ENCODE measurements at regions not wholly inside any gene's neighbourhood (a gene's known extent, or its start where the extent isn't known, plus 50 kb on each side); places are given as distances from the start of the nearest gene placed in this dataset.

DNA sequence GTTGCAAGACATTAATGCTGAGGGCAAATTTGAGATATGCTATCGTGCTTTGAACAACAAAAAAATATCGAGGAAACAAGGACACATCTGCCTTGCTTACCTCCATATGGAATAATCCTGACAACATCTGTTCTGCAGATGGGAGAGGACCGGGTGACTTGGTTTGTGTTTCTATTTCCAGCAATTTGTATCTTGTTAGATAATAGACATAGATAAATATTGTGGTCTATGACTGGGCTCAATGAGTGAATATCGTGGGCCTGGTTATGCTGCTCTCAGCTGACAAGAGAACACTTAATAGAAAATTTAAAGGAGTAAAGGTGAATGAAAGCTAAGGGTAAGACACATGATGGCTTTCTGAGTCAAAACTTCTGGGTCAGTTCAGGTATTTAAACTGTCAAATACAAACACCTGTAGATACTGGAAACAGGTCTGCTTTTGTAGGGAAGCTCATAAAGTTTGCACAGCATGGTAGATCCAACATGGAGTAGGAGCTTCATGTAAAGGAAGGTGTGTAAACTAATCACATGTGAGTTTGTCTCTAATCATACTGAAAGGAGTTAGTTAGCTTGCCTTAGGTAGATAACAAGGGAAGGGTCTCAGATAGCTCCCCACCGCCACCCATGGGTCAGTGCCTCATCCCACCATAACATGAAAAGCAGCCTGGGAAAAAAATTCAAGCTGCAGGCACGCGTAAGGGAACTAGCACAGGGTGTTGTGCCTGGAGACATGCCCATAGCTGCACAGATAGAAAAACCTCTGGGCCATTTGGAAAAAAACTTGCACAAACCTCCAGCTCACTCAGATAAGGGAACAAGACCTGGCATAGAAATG lies 904.1 kb upstream of the EPHA5 start:
- Histone ChIP-seq H3K4me1 (ENCODE audit: control insufficient read depth in 1 of 2, extremely low read depth in 1 of 2, insufficient read depth in 2 of 2, low read length in 2 of 2) (no peaks in the 10 kb centered on the region), H3K27ac (ENCODE audit: low read length) (no peak overlapping the region), H3K4me3 (ENCODE audit: control insufficient read depth in 1 of 2, extremely low read depth in 1 of 2, low read length in 1 of 2) (no peak overlapping the region), H3K27me3 (replicated peaks in 1 of 2; ENCODE audit: control insufficient read depth in 2 of 2, extremely low read depth in 1 of 2, insufficient read depth in 2 of 2, low read length in 1 of 2) (no peaks in the 10 kb centered on the region), H3K36me3 (ENCODE audit: control insufficient read depth in 2 of 2, extremely low read depth in 1 of 2, insufficient read depth in 1 of 2, low read length in 1 of 2) (no peaks in the 10 kb centered on the region), H3K9me3 (no peaks in the 10 kb centered on the region)
- H3K27ac Mint-ChIP-seq, result no peak overlapping the region
- peaks cover 0 to 5% (median 2%) of the 10 kb centered on the region in 3 donors for H3K9me3 Mint-ChIP-seq
- WGBS (ENCODE audit: insufficient coverage), result 89% methylated on average over 4 of the region's 7 CpGs
- H3K4me3 Mint-ChIP-seq, result no peak overlapping the region
- no peak for DNase-seq
- no peaks in the 10 kb centered on the region for H3K4me1 Mint-ChIP-seq
- ChIA-PET CTCF (no interaction called here), POLR2A (no interaction called here)
- H3K27me3 Mint-ChIP-seq, result no peaks in the 10 kb centered on the region
- no peak for ATAC-seq (replicated peaks in 1 of 4)
- H3K36me3 Mint-ChIP-seq, result no peaks in the 10 kb centered on the region

DNA sequence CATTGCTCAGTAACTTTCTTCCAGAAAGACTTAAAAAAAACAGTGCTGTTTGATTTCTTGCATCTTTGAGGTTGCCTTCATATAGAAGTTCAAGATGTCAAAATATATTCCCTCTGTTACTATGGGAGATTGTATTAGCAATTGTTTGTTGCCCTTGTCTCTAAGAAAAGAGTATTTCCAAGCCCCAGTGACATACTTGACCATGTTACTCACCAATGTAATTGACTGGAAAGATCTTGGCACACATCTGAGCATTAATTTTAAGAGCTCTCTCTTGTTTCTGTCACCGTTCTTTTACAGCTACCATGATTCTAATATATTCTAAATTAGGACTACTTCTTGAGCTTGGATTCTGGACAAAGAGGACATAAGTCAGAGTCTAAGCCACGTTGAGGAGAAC lies 902.7 kb upstream of the EPHA5 start:
- no peak for ATAC-seq (replicated peaks in 1 of 4)
- Mint-ChIP-seq H3K4me3 (no peak overlapping the region), H3K27me3 (no peaks in the 10 kb centered on the region), H3K9me3 (peaks cover 2 to 9% (median 4%) of the 10 kb centered on the region in 3 donors), H3K27ac (no peak overlapping the region), H3K36me3 (no peaks in the 10 kb centered on the region), H3K4me1 (no peaks in the 10 kb centered on the region)
- Histone ChIP-seq H3K4me1 (ENCODE audit: control insufficient read depth in 1 of 2, extremely low read depth in 1 of 2, insufficient read depth in 2 of 2, low read length in 2 of 2) (no peaks in the 10 kb centered on the region), H3K36me3 (ENCODE audit: control insufficient read depth in 2 of 2, extremely low read depth in 1 of 2, insufficient read depth in 1 of 2, low read length in 1 of 2) (no peaks in the 10 kb centered on the region), H3K27ac (ENCODE audit: low read length) (no peak overlapping the region), H3K9me3 (no peaks in the 10 kb centered on the region), H3K27me3 (replicated peaks in 1 of 2; ENCODE audit: control insufficient read depth in 2 of 2, extremely low read depth in 1 of 2, insufficient read depth in 2 of 2, low read length in 1 of 2) (no peaks in the 10 kb centered on the region), H3K4me3 (ENCODE audit: control insufficient read depth in 1 of 2, extremely low read depth in 1 of 2, low read length in 1 of 2) (no peak overlapping the region)
- ChIA-PET CTCF (no interaction called here), POLR2A (no interaction called here)
- WGBS (ENCODE audit: insufficient coverage), result no CpG with 5 or more reads among the region's 2 CpGs
- DNase-seq, result no peak

DNA sequence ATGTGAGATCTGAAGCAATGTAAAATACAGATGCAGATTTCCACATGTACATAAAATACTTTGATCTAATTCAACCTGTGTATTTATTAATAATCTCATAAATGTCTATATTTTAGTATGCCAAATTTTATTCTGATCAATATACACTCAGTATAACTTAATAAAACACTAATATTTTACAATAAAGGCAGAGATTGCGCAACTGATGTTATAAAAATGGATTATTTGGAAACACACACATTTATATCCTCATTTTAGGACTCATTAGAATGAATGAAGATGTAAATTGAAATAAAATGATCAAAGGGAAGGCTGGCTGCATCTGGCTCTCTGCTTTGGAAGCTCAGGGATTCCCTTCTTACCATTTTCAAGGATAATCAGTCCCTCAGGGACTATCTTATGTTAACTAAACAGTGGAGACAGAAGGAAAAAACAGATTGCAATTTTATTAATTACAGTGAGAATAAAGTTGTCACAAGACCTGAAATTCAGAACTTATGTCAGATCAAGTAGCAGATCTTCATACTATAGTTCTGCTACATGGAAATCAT lies 900.9 kb upstream of the EPHA5 start:
- no peaks in the 10 kb centered on the region for H3K4me1 Mint-ChIP-seq
- WGBS (ENCODE audit: insufficient coverage), result no CpG with 5 or more reads among the region's 1 CpG
- H3K4me3 Mint-ChIP-seq, result no peak overlapping the region
- DNase-seq (no peak), ATAC-seq (replicated peaks in 1 of 4) (no peak)
- no peaks in the 10 kb centered on the region for H3K36me3 Mint-ChIP-seq
- no peaks in the 10 kb centered on the region for H3K27me3 Mint-ChIP-seq
- Histone ChIP-seq H3K27me3 (replicated peaks in 1 of 2; ENCODE audit: control insufficient read depth in 2 of 2, extremely low read depth in 1 of 2, insufficient read depth in 2 of 2, low read length in 1 of 2) (no peaks in the 10 kb centered on the region), H3K4me3 (ENCODE audit: control insufficient read depth in 1 of 2, extremely low read depth in 1 of 2, low read length in 1 of 2) (no peak overlapping the region), H3K4me1 (ENCODE audit: control insufficient read depth in 1 of 2, extremely low read depth in 1 of 2, insufficient read depth in 2 of 2, low read length in 2 of 2) (no peaks in the 10 kb centered on the region), H3K27ac (ENCODE audit: low read length) (no peak overlapping the region), H3K36me3 (ENCODE audit: control insufficient read depth in 2 of 2, extremely low read depth in 1 of 2, insufficient read depth in 1 of 2, low read length in 1 of 2) (no peaks in the 10 kb centered on the region), H3K9me3 (no peaks in the 10 kb centered on the region)
- no peak overlapping the region for H3K27ac Mint-ChIP-seq
- peaks cover 2 to 9% (median 8%) of the 10 kb centered on the region in 3 donors for H3K9me3 Mint-ChIP-seq
- POLR2A ChIA-PET, result no interaction called here
- CTCF ChIA-PET, result interaction anchor here in 1 of 2 donors (0.5 kb wide), 1 partner anchor 83 kb away, joined by 3 read pairs; no protein-coding TSS in a partner anchor

DNA sequence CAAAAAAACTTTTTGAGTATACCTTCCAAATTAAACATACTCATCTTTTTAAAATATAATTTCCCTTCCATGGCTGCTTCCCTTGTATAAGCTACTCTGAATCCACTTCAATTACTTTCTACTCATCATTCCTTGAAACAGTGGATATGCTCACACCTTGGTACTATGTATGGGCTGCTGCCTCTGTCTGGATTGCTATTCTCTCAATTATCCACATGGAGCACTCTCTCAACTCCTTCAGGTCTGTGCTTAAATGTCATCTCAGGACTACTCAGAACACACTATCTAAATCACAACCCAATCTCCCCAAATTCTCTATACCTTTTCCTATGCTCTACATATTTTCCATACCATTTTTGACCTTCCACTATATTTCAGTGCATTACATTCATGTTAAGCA lies 898.9 kb upstream of the EPHA5 start:
- H3K36me3 Mint-ChIP-seq, result no peaks in the 10 kb centered on the region
- no peak for DNase-seq

DNA sequence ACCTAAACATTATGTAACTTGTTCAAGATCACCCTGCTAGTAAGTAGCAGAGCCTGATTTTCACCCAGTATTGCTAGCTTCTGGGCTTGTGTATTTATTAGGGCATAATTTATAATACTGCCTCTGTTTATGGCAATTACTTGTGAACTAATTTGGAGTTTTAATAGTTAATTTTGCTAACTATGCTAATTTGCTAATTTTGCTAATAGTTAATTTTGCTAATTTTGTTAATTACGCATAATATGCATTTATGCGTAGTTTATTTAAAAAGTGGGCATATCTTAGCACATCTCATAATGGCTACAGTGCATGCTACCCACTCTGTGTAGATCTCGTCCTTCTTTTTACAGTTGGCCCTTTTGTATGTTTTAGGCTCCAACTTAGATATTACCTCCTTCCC lies 898.1 kb upstream of the EPHA5 start:
- Mint-ChIP-seq H3K4me3 (no peak overlapping the region), H3K27ac (no peak overlapping the region), H3K9me3 (peaks cover 0 to 9% (median 8%) of the 10 kb centered on the region in 3 donors), H3K4me1 (no peaks in the 10 kb centered on the region), H3K36me3 (no peaks in the 10 kb centered on the region), H3K27me3 (no peaks in the 10 kb centered on the region)
- no peaks in the 10 kb centered on the region for H3K9me3 ChIP-seq
- no peak overlapping the region for H3K27ac ChIP-seq (ENCODE audit: low read length)
- H3K27me3 ChIP-seq (replicated peaks in 1 of 2; ENCODE audit: control insufficient read depth in 2 of 2, extremely low read depth in 1 of 2, insufficient read depth in 2 of 2, low read length in 1 of 2), result no peaks in the 10 kb centered on the region
- H3K4me1 ChIP-seq (ENCODE audit: control insufficient read depth in 1 of 2, extremely low read depth in 1 of 2, insufficient read depth in 2 of 2, low read length in 2 of 2), result no peaks in the 10 kb centered on the region
- no peaks in the 10 kb centered on the region for H3K36me3 ChIP-seq (ENCODE audit: control insufficient read depth in 2 of 2, extremely low read depth in 1 of 2, insufficient read depth in 1 of 2, low read length in 1 of 2)
- DNase-seq (no peak), ATAC-seq (replicated peaks in 1 of 4) (no peak)
- ChIA-PET CTCF (no interaction called here), POLR2A (no interaction called here)
- WGBS (ENCODE audit: insufficient coverage), result no CpG with 5 or more reads among the region's 3 CpGs
- H3K4me3 ChIP-seq (ENCODE audit: control insufficient read depth in 1 of 2, extremely low read depth in 1 of 2, low read length in 1 of 2), result no peak overlapping the region

More for the DNA sequence above, 898.9 kb upstream of the EPHA5 start:
- no peaks in the 10 kb centered on the region for H3K4me1 ChIP-seq (ENCODE audit: control insufficient read depth in 1 of 2, extremely low read depth in 1 of 2, insufficient read depth in 2 of 2, low read length in 2 of 2)
- ChIA-PET POLR2A (no interaction called here), CTCF (no interaction called here)
- Mint-ChIP-seq H3K4me3 (no peak overlapping the region), H3K9me3 (peaks cover 2 to 11% (median 8%) of the 10 kb centered on the region in 3 donors), H3K4me1 (no peaks in the 10 kb centered on the region), H3K27ac (no peak overlapping the region), H3K27me3 (no peaks in the 10 kb centered on the region)
- no peak overlapping the region for H3K4me3 ChIP-seq (ENCODE audit: control insufficient read depth in 1 of 2, extremely low read depth in 1 of 2, low read length in 1 of 2)
- no peaks in the 10 kb centered on the region for H3K36me3 ChIP-seq (ENCODE audit: control insufficient read depth in 2 of 2, extremely low read depth in 1 of 2, insufficient read depth in 1 of 2, low read length in 1 of 2)
- H3K27ac ChIP-seq (ENCODE audit: low read length), result no peak overlapping the region
- H3K27me3 ChIP-seq (replicated peaks in 1 of 2; ENCODE audit: control insufficient read depth in 2 of 2, extremely low read depth in 1 of 2, insufficient read depth in 2 of 2, low read length in 1 of 2), result no peaks in the 10 kb centered on the region
- no peaks in the 10 kb centered on the region for H3K9me3 ChIP-seq
- ATAC-seq (replicated peaks in 1 of 4), result no peak

DNA sequence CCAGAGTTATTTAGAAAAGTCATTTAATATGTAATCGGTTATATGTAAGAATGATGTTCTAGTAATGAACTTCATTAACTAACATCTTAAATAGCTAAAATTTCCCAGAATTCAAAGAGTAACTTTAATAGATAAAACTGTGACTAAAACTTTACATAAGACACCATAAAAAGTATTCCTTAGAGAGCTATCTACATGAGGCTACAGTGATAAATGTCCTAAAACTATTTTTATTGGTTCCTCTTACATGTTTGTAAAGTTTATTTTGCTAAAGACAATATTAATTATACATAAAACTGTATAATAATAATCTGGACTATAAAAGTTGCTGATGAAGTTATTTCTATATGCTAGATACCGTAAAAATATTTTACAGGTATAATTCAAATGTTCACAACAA lies 897.7 kb upstream of the EPHA5 start:
- no CpG with 5 or more reads among the region's 2 CpGs for WGBS (ENCODE audit: insufficient coverage)
- Histone ChIP-seq H3K4me1 (ENCODE audit: control insufficient read depth in 1 of 2, extremely low read depth in 1 of 2, insufficient read depth in 2 of 2, low read length in 2 of 2) (no peaks in the 10 kb centered on the region), H3K36me3 (ENCODE audit: control insufficient read depth in 2 of 2, extremely low read depth in 1 of 2, insufficient read depth in 1 of 2, low read length in 1 of 2) (no peaks in the 10 kb centered on the region), H3K4me3 (ENCODE audit: control insufficient read depth in 1 of 2, extremely low read depth in 1 of 2, low read length in 1 of 2) (no peak overlapping the region), H3K27me3 (replicated peaks in 1 of 2; ENCODE audit: control insufficient read depth in 2 of 2, extremely low read depth in 1 of 2, insufficient read depth in 2 of 2, low read length in 1 of 2) (no peaks in the 10 kb centered on the region), H3K9me3 (no peaks in the 10 kb centered on the region), H3K27ac (ENCODE audit: low read length) (no peak overlapping the region)
- Mint-ChIP-seq H3K4me3 (no peak overlapping the region), H3K27ac (no peak overlapping the region), H3K9me3 (peaks cover 0 to 9% (median 8%) of the 10 kb centered on the region in 3 donors), H3K4me1 (no peaks in the 10 kb centered on the region), H3K36me3 (no peaks in the 10 kb centered on the region), H3K27me3 (no peaks in the 10 kb centered on the region)
- CTCF ChIA-PET, result no interaction called here
- POLR2A ChIA-PET, result no interaction called here
- ATAC-seq (replicated peaks in 1 of 4), result no peak
- DNase-seq, result no peak
